ENCODE measurements at regions not wholly inside any gene's neighbourhood (a gene's known extent, or its start where the extent isn't known, plus 50 kb on each side); places are given as distances from the start of the nearest gene placed in this dataset.

DNA sequence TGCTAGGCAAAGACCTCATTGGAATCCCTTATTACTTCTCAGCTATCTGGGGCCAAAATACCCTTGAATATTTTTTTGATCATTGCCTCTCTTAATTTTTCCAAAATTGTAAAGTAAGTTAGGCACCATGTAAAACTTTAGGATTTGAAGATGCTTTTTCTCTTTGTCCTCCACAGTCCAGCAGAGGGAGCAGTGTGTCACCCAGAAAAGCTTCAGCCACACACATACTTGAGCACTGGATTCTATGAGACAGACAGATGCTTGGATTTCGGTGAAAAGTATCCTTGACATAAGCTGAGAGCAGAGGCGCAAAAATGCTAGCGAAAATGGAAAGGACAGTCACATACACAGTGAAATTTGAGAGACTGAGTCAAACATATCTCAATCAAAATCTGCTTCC lies 74.7 kb upstream of the KCNJ3 start:
- no peaks in the 10 kb centered on the region for H3K9me3 Mint-ChIP-seq
- no peak overlapping the region for H3K27ac ChIP-seq (ENCODE audit: low read depth)
- H3K9me2 ChIP-seq (ENCODE audit: insufficient read depth), result no peaks in the 10 kb centered on the region
- H3K36me3 ChIP-seq (ENCODE audit: insufficient read depth), result no peaks in the 10 kb centered on the region
- ATAC-seq, result peak; percentile 87
- H3K27me3 Mint-ChIP-seq (ENCODE audit: insufficient read depth, low read depth, poor library complexity), result no peaks in the 10 kb centered on the region
- H3K27me3 ChIP-seq (ENCODE audit: insufficient read depth), result no peaks in the 10 kb centered on the region
- no peaks in the 10 kb centered on the region for H3K79me2 ChIP-seq (replicated peaks; ENCODE audit: insufficient read depth)
- H4K20me1 ChIP-seq (replicated peaks; ENCODE audit: insufficient read depth), result no peaks in the 10 kb centered on the region
- no peak overlapping the region for H3K4me3 ChIP-seq
- H3K27ac Mint-ChIP-seq, result no peak overlapping the region
- peak; percentile 74 for DNase-seq (ENCODE audit: low spot score)
- H3K4me1 Mint-ChIP-seq, result peaks cover 10% of the 10 kb centered on the region
- H3K4me2 ChIP-seq, result no peak overlapping the region
- no peaks in the 10 kb centered on the region for H3K36me3 Mint-ChIP-seq (ENCODE audit: low read depth)
- H3K4me1 ChIP-seq (ENCODE audit: insufficient read depth), result peaks cover 6% of the 10 kb centered on the region; the same call in 1 of the 2 replicates
- H2AFZ ChIP-seq, result no peak overlapping the region
- no peaks in the 10 kb centered on the region for H3F3A ChIP-seq (replicated peaks; ENCODE audit: low read depth)
- TF ChIP-seq, protein P1, sequence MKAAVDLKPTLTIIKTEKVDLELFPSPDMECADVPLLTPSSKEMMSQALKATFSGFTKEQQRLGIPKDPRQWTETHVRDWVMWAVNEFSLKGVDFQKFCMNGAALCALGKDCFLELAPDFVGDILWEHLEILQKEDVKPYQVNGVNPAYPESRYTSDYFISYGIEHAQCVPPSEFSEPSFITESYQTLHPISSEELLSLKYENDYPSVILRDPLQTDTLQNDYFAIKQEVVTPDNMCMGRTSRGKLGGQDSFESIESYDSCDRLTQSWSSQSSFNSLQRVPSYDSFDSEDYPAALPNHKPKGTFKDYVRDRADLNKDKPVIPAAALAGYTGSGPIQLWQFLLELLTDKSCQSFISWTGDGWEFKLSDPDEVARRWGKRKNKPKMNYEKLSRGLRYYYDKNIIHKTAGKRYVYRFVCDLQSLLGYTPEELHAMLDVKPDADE (IDR thresholded peaks at IDR 0.05), result no peak
- TF ChIP-seq EZH2phosphoT487 (IDR thresholded peaks at IDR 0.05; ENCODE audit: unreplicated experiment) (no peak), ZNF331 (CRISPR knock-in tag; IDR thresholded peaks at IDR 0.05; ENCODE audit: low read depth) (no peak)
- TF ChIP-seq, protein P2, sequence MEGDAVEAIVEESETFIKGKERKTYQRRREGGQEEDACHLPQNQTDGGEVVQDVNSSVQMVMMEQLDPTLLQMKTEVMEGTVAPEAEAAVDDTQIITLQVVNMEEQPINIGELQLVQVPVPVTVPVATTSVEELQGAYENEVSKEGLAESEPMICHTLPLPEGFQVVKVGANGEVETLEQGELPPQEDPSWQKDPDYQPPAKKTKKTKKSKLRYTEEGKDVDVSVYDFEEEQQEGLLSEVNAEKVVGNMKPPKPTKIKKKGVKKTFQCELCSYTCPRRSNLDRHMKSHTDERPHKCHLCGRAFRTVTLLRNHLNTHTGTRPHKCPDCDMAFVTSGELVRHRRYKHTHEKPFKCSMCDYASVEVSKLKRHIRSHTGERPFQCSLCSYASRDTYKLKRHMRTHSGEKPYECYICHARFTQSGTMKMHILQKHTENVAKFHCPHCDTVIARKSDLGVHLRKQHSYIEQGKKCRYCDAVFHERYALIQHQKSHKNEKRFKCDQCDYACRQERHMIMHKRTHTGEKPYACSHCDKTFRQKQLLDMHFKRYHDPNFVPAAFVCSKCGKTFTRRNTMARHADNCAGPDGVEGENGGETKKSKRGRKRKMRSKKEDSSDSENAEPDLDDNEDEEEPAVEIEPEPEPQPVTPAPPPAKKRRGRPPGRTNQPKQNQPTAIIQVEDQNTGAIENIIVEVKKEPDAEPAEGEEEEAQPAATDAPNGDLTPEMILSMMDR (conservative IDR thresholded peaks at IDR 0.05; ENCODE audit: low read depth in 2 of 2), result peak; percentile 87
- TF ChIP-seq, protein P3, sequence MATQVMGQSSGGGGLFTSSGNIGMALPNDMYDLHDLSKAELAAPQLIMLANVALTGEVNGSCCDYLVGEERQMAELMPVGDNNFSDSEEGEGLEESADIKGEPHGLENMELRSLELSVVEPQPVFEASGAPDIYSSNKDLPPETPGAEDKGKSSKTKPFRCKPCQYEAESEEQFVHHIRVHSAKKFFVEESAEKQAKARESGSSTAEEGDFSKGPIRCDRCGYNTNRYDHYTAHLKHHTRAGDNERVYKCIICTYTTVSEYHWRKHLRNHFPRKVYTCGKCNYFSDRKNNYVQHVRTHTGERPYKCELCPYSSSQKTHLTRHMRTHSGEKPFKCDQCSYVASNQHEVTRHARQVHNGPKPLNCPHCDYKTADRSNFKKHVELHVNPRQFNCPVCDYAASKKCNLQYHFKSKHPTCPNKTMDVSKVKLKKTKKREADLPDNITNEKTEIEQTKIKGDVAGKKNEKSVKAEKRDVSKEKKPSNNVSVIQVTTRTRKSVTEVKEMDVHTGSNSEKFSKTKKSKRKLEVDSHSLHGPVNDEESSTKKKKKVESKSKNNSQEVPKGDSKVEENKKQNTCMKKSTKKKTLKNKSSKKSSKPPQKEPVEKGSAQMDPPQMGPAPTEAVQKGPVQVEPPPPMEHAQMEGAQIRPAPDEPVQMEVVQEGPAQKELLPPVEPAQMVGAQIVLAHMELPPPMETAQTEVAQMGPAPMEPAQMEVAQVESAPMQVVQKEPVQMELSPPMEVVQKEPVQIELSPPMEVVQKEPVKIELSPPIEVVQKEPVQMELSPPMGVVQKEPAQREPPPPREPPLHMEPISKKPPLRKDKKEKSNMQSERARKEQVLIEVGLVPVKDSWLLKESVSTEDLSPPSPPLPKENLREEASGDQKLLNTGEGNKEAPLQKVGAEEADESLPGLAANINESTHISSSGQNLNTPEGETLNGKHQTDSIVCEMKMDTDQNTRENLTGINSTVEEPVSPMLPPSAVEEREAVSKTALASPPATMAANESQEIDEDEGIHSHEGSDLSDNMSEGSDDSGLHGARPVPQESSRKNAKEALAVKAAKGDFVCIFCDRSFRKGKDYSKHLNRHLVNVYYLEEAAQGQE (IDR thresholded peaks at IDR 0.05; ENCODE audit: unreplicated experiment), result no peak
- H3K4me3 Mint-ChIP-seq, result no peak overlapping the region

DNA sequence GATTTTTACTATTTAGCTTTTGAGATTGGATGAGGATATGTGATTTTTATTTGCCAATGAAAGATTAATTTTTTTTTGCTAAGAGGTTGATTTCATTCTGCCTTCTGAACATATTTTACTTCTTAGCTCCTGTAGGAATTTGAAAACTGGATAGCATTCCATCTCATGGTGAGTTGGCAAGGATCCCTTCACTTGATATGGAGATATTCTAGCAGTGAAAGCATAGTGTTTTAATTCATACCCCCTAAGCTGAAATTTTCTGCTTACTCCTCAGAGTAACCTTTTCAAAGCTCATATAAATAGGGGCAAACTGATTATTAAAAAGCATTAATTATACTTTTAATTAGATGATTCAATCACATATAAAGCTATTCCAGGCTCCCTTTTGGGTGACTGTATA lies 61.0 kb upstream of the KCNJ3 start:
- H3K4me1 Mint-ChIP-seq, result peaks cover 16% of the 10 kb centered on the region
- Histone ChIP-seq H3K4me1 (ENCODE audit: insufficient read depth) (no peaks in the 10 kb centered on the region), H3K4me3 (no peak overlapping the region), H3K27me3 (ENCODE audit: insufficient read depth) (no peaks in the 10 kb centered on the region), H2AFZ (no peak overlapping the region), H4K20me1 (replicated peaks; ENCODE audit: insufficient read depth) (no peaks in the 10 kb centered on the region), H3K27ac (ENCODE audit: low read depth) (no peak overlapping the region), H3K79me2 (replicated peaks; ENCODE audit: insufficient read depth) (no peaks in the 10 kb centered on the region), H3K9me2 (ENCODE audit: insufficient read depth) (no peaks in the 10 kb centered on the region; the same call in 1 of the 2 replicates), H3K4me2 (no peak overlapping the region), H3F3A (replicated peaks; ENCODE audit: low read depth) (no peaks in the 10 kb centered on the region), H3K36me3 (ENCODE audit: insufficient read depth) (no peaks in the 10 kb centered on the region)
- peak overlapping the region; percentile 54; the same call in 1 of the 2 replicates for H3K27ac Mint-ChIP-seq
- no peak overlapping the region for H3K4me3 Mint-ChIP-seq
- no peak for DNase-seq (ENCODE audit: low spot score)
- no peaks in the 10 kb centered on the region for H3K27me3 Mint-ChIP-seq (ENCODE audit: insufficient read depth, low read depth, poor library complexity)
- H3K36me3 Mint-ChIP-seq (ENCODE audit: low read depth), result no peaks in the 10 kb centered on the region
- no peak for ATAC-seq
- no peaks in the 10 kb centered on the region for H3K9me3 Mint-ChIP-seq
- TF ChIP-seq JUNB (IDR thresholded peaks at IDR 0.05; ENCODE audit: unreplicated experiment) (no peak), STAT1 (IDR thresholded peaks at IDR 0.05; ENCODE audit: unreplicated experiment) (no peak), CREB1 (CRISPR knock-in tag; IDR thresholded peaks at IDR 0.05; ENCODE audit: low read depth) (no peak), EZH2phosphoT487 (IDR thresholded peaks at IDR 0.05; ENCODE audit: unreplicated experiment) (no peak), NANOG (IDR thresholded peaks at IDR 0.05; ENCODE audit: borderline replicate concordance) (no peak)
- TF ChIP-seq, protein P2 (conservative IDR thresholded peaks at IDR 0.05; ENCODE audit: low read depth in 2 of 2), result no peak
